ENCODE measurements at regions not wholly inside any gene's neighbourhood (a gene's known extent, or its start where the extent isn't known, plus 50 kb on each side); places are given as distances from the start of the nearest gene placed in this dataset.

DNA sequence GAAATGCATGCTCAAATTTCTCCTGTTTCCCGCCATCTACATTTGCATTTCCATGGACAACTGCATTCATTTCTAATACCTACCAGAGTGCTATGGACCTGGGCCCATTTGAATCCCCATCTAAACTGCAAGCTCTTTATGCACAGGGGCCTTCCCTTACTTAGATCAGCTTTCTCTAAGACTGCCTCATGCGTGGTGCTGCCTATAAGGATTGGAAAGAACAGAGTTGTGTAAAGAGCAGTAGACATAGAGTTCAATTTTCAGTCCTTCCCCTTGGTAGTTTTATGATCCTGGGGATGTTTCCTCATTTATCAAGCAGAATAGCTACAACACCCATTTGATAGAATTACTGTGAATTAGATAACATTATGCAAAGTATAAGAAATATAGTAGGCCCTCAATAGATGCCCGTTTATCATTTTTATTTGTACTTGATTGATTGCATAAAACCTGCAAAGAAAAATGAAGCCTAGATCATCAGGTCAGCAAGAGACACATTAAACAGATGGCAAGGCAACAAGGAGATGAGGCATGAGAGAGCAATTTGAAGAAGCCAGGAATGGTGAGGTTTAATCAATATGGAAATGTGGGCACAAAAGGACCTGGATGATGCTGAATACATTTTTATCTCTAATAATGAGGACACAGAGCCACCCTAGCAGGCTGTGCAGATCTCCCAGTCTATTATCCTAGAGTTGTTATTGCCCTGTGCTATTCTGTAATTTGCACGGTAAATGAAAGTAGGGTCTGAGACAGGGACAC lies 359.7 kb downstream of the FAM181B start:
- DNase-seq (ENCODE audit: low read depth in 2 of 2): no peak

DNA sequence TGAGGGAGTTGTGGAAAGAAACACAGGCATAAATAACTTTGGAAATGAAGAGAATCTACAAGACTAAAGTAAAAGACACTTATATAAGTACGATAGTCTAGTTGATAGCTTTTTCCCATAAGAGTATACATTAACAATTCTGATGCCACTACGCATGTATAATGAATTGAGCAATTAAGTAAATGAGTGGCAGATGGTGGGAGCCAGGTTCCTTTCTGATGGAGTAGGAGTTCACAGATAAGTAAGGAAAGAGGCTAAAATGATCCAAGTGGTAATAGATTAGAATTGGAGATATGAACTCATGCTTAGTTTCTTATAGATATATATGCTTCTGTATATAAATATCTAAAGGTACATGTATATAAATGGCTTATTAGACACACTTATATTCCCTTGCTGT lies 368.3 kb downstream of the FAM181B start:
- DNase-seq (ENCODE audit: low read depth in 2 of 2): no peak

DNA sequence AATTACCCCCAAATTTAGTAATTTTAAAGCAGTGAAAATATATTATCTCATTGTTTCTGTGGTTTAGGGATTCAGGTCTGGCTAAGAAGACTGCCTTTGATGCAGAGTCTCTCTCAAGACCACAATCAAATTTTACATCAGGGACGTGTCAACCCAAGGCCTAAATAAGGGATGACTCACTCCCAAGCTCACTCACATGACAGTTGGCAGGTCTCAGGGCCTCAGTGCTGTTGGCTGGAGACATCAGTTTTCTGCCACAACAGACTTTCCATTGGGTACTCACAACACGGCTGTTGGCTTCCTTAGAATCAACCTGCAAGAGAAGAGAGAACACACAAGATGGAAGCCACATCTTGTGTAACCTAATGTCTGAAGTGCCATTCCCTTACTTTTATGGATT lies 377.3 kb downstream of the FAM181B start:
- no peak for DNase-seq (ENCODE audit: low read depth in 2 of 2)

- DNase-seq (ENCODE audit: low read depth in 2 of 2): no peak
Observed at GRCh38 chr11:82355313-82355823, 378.3 kb downstream of the FAM181B start.

DNA sequence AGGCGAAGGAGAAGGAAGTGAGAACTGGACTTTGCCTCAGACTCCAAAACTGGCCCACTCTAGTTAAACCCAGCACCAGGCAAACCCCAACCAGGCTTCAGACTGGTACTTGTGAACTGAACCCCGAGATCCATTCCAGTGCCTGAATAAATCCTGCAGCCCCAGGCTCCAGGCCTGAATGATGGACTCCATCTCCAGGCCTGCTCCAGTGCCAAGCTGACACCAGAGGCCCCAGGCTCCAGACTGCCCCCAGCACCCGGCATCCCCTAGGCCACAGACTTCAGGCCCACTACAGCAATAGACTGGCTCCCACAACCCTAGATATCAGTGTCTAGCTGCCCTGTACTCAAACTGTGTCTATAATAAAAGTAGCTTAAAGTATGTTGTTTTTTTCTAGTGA lies 406.8 kb downstream of the FAM181B start:
- no peak for DNase-seq (ENCODE audit: low read depth in 2 of 2)

DNA sequence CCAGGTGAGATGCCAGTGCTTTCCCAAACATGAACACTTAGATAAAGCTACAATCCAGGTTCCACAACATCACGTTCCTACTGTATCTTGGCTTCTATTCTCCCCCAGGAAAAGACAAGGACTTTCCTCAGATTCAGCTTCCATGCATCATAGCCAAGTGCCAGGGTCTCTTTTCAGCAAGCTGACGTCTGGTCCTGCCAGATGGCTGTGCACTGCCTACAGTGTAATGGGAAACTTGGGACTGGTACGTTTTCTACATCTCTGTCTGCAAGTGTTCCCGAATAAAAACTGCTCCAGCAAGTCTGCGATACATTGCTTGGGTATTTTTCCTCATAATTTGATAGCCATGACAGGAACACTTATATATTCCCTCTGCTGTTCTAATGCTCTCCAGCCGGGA lies 412.5 kb downstream of the FAM181B start:
- DNase-seq (ENCODE audit: low read depth in 2 of 2): no peak

- no peak for DNase-seq (ENCODE audit: low read depth in 2 of 2)
Observed at GRCh38 chr11:82315093-82315492, 418.6 kb downstream of the FAM181B start.

- DNase-seq (ENCODE audit: low read depth in 2 of 2): no peak
Observed at GRCh38 chr11:82308979-82309378, 424.7 kb downstream of the FAM181B start.

- no peak for DNase-seq (ENCODE audit: low read depth in 2 of 2)
Observed at GRCh38 chr11:82305123-82305522, 428.5 kb downstream of the FAM181B start.

GRCh38 chr11:82303671-82304070 lies 430.0 kb downstream of the FAM181B start:
- no peak for DNase-seq (ENCODE audit: low read depth in 2 of 2)

DNA sequence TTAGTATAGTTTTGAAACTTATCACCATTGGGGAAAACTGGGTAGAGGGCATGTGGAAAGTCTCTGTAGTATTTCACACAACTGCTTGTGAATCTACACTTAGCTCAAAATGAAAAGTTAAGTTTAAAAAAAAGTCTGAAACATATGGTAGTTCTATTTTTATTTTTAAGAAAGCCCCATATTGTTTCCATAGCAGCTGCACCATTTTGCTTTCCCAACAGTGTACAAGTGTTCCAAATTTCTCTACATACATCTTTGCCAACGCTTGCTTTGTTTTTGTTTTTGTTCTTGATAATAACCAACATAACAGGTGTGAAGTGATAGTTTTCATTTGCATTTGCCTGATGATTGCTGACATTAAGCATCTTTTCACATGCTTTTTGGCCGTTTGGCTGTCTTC lies 445.2 kb downstream of the FAM181B start:
- no peak for DNase-seq (ENCODE audit: low read depth in 2 of 2)

DNA sequence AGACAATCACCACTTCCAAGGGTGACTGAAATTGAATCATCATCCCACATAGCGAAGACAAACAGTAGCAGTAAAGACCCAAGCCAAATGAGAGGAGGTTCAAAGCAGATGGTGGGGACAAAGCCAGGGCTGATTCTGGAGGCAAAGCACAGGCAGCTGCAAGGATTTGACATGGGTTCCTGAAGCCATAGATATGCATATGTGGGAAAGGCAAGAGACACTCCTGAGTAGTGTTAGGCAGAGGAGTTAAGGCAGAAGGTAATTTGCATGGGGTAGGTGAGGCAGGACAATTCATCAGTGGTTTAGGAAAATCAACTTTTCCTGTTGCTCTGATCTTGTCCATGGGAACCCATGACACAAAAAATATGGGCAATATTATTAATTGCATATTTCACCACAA lies 462.8 kb downstream of the FAM181B start:
- no peak for DNase-seq (ENCODE audit: low read depth in 2 of 2)

DNA sequence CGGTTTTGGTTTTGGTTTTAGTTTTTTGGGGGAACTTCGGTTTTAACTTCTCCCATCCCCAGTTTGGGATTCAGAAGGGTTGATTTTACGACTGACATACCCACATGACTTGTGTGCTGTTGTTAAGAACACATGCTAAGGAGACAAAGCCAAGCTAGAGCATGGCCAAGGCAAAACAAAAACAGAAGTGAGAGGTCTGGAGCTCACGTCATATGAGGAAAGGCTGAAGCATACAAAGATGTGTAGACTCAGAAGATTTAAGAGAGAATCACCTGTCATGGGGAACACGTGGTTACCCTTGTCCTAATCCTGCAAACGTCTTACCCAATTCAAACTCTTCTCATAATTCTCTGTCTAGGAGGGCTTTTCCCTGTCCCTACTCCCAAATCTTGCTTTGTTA lies 465.0 kb downstream of the FAM181B start:
- DNase-seq (ENCODE audit: low read depth in 2 of 2): no peak

DNA sequence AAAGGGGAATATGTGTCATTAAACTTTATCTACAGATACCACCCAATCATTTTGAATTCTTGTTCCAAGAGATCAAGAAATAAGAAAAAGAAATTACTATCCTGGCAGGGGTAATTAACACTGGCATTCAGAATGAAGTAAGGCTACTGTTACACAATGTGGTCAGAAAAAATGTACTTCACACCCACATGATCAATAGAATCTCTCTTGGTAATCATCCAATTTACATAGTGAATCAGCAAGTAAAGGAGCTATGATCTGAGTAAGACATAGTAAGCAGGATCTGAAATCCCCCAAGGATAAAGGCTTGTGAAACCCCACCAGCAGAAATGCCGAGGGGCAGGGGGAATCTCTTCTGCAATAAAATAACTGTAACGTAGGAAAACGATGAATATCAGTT lies 466.5 kb downstream of the FAM181B start:
- no peak for DNase-seq (ENCODE audit: low read depth in 2 of 2)

DNA sequence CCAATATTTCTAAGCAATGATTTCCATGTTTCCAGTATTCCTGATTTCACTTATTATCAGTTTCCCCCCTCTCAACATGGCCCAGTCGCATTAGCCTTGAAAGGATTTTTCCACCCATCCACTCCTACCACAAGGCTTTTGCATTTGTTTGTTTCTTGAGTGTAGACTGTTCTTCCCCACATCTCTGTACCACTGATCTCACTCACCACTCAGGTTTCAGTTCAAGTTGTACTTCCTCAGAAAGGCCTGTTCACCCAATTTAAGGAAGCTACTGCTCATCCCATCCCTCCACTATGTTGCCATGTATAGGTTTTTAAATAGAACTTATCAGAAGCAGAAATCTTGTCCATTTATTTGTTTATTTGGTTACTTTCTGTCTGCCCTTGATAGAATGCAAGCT lies 472.3 kb downstream of the FAM181B start:
- no peak for DNase-seq (ENCODE audit: low read depth in 2 of 2)

GRCh38 chr11:82250047-82250446 lies 483.6 kb downstream of the FAM181B start:
- no peak for DNase-seq (ENCODE audit: low read depth in 2 of 2)

GRCh38 chr11:82246926-82247325 lies 486.7 kb downstream of the FAM181B start:
- no peak for DNase-seq (ENCODE audit: low read depth in 2 of 2)

- DNase-seq (ENCODE audit: low read depth in 2 of 2): no peak
Observed at GRCh38 chr11:82239498-82239897, 494.2 kb downstream of the FAM181B start.

DNA sequence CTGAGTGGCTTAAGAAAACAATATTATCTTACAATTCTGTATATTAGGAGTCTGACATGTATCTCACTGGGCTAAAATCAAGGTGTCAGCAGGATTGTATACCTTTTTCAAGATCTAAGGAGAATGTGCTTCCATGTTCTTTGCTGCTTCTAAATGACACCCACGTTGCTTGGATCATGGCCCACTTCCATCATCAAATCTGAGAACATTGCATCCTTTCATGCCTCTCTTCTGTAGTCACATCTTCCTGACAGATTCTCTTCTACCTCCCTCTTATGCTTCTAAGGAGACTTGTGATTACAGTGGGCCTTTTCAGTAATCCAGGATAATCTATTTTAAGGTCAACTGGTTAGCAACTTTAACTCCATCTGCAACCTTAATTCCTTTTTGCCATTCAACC lies 499.4 kb downstream of the FAM181B start:
- DNase-seq (ENCODE audit: low read depth in 2 of 2): no peak

DNA sequence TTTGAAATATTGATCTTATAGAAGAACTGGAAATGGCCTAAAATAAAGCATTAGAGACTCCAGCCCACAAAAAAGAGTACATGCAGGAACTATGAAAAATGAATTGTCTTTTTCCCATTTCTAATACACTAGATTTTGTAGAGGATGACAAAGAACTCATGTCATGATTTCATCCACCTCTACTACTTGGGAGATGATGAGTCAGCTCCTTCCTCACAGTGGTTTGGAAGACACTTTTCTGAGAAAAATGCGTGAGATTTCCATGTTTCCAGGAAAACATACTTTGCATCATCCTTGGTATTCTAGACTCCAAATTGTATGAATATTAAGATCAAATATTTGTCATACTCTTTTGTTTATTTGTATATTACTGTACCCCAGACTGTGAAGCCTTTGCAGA lies 500.5 kb downstream of the FAM181B start:
- no peak for DNase-seq (ENCODE audit: low read depth in 2 of 2)

GRCh38 chr11:82229341-82229740 lies 504.3 kb downstream of the FAM181B start:
- no peak for DNase-seq (ENCODE audit: low read depth in 2 of 2)

DNA sequence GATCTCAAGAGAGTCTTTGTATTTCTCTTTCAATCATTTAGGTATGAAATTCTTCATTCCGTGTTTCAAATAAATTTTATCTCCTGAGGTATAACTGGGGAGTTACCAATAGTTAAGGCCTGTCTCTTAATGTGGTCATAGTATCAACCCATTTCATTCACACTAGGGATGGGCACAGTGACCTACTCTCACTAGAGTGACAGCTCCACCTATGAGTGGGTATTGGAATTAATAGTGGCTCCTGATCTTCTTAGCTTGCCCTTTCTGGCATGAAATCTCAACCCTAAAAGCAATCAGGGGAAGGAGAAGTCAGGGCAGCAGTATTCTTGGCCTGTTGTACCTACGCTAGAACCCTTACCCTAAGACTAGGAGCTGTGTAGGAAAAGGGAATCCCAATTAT lies 507.7 kb downstream of the FAM181B start:
- no peak for DNase-seq (ENCODE audit: low read depth in 2 of 2)

- DNase-seq (ENCODE audit: low read depth in 2 of 2): no peak
Observed at GRCh38 chr11:82225502-82225901, 508.2 kb downstream of the FAM181B start.
